ENCODE measurements at regions not wholly inside any gene's neighbourhood (a gene's known extent, or its start where the extent isn't known, plus 50 kb on each side); places are given as distances from the start of the nearest gene placed in this dataset.

GRCh38 chr3:71968544-71968943 lies 183.6 kb upstream of the PROK2 start:
- Mint-ChIP-seq H3K4me3 (ENCODE audit: unreplicated experiment) (no peak overlapping the region), H3K9me3 (ENCODE audit: unreplicated experiment) (peaks cover 2% of the 10 kb centered on the region), H3K4me1 (ENCODE audit: low read depth, unreplicated experiment) (no peaks in the 10 kb centered on the region), H3K36me3 (ENCODE audit: low read depth, unreplicated experiment) (no peaks in the 10 kb centered on the region), H3K27ac (ENCODE audit: unreplicated experiment) (no peak overlapping the region), H3K27me3 (ENCODE audit: low read depth, unreplicated experiment) (peaks cover 56% of the 10 kb centered on the region)
- H3K4me2 ChIP-seq (ENCODE audit: low read length): no peak overlapping the region
- H3K27me3 ChIP-seq (ENCODE audit: insufficient read depth, low read length): peaks cover 28% of the 10 kb centered on the region
- no peak for FAIRE-seq
- H4K20me1 ChIP-seq (ENCODE audit: insufficient read depth, low read length): no peaks in the 10 kb centered on the region
- no peaks in the 10 kb centered on the region for H3K79me2 ChIP-seq (ENCODE audit: insufficient read depth, low read length)
- no peak for TF ChIP-seq CTCF (IDR thresholded peaks at IDR 0.05; ENCODE audit: insufficient read depth, low read depth, low read length)
- TF ChIP-seq EZH2 (IDR thresholded peaks at IDR 0.05; ENCODE audit: insufficient read depth, low read length): no peak
- no peak for DNase-seq (ENCODE audit: low read depth)
- no peaks in the 10 kb centered on the region for H3K9me3 ChIP-seq (ENCODE audit: insufficient read depth, low read depth, low read length)
- H3K27ac ChIP-seq (ENCODE audit: low read depth, low read length): no peak overlapping the region
- no peak overlapping the region for H2AFZ ChIP-seq (ENCODE audit: low read depth, low read length)
- no peaks in the 10 kb centered on the region for H3K36me3 ChIP-seq (ENCODE audit: insufficient read depth, low read length)
- H3K4me1 ChIP-seq (ENCODE audit: insufficient read depth, low read length): no peaks in the 10 kb centered on the region
- H3K9ac ChIP-seq (ENCODE audit: low read length): no peak overlapping the region
- H3K4me3 ChIP-seq (ENCODE audit: insufficient read depth, low read depth, low read length): no peak overlapping the region

DNA sequence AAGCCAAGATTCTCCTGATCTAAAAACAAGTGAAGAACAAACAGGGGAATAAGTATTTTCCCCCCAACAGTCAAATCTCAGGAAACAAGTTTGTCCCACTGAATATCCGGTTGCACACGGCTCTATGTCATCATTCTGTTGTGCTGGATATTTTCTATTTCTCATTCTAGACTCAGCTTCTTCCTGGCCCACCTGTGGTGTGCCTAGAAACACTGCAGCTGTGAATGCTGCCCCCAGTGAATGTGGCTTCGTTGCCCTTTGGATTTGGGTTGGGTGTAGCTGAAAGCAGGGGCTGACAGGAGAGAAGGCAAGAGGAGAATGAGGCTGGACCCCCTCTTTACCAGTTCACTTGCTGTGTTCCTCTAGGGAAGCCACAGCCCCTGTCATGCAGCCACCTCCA lies 181.2 kb upstream of the PROK2 start:
- H3K27me3 ChIP-seq (ENCODE audit: insufficient read depth, low read length): peaks cover 23% of the 10 kb centered on the region
- H3K4me3 Mint-ChIP-seq (ENCODE audit: unreplicated experiment): no peak overlapping the region
- no peaks in the 10 kb centered on the region for H3K4me1 ChIP-seq (ENCODE audit: insufficient read depth, low read length)
- H3K9me3 Mint-ChIP-seq (ENCODE audit: unreplicated experiment): peaks cover 2% of the 10 kb centered on the region
- no peak overlapping the region for H3K9ac ChIP-seq (ENCODE audit: low read length)
- peaks cover 53% of the 10 kb centered on the region for H3K27me3 Mint-ChIP-seq (ENCODE audit: low read depth, unreplicated experiment)
- no peaks in the 10 kb centered on the region for H3K9me3 ChIP-seq (ENCODE audit: insufficient read depth, low read depth, low read length)
- H3K36me3 Mint-ChIP-seq (ENCODE audit: low read depth, unreplicated experiment): no peaks in the 10 kb centered on the region
- FAIRE-seq (no peak), DNase-seq (ENCODE audit: low read depth) (no peak)
- H3K36me3 ChIP-seq (ENCODE audit: insufficient read depth, low read length): no peaks in the 10 kb centered on the region
- no peaks in the 10 kb centered on the region for H3K79me2 ChIP-seq (ENCODE audit: insufficient read depth, low read length)
- no peak overlapping the region for H3K27ac ChIP-seq (ENCODE audit: low read depth, low read length)
- H4K20me1 ChIP-seq (ENCODE audit: insufficient read depth, low read length): no peaks in the 10 kb centered on the region
- H3K4me1 Mint-ChIP-seq (ENCODE audit: low read depth, unreplicated experiment): peaks cover 2% of the 10 kb centered on the region
- H3K27ac Mint-ChIP-seq (ENCODE audit: unreplicated experiment): no peak overlapping the region
- no peak overlapping the region for H3K4me2 ChIP-seq (ENCODE audit: low read length)
- TF ChIP-seq CTCF (IDR thresholded peaks at IDR 0.05; ENCODE audit: insufficient read depth, low read depth, low read length): no peak
- no peak for TF ChIP-seq EZH2 (IDR thresholded peaks at IDR 0.05; ENCODE audit: insufficient read depth, low read length)
- H2AFZ ChIP-seq (ENCODE audit: low read depth, low read length): no peak overlapping the region
- H3K4me3 ChIP-seq (ENCODE audit: insufficient read depth, low read depth, low read length): no peak overlapping the region

- Mint-ChIP-seq H3K9me3 (ENCODE audit: unreplicated experiment) (peaks cover 2% of the 10 kb centered on the region), H3K27me3 (ENCODE audit: low read depth, unreplicated experiment) (peaks cover 50% of the 10 kb centered on the region), H3K36me3 (ENCODE audit: low read depth, unreplicated experiment) (no peaks in the 10 kb centered on the region), H3K4me1 (ENCODE audit: low read depth, unreplicated experiment) (peaks cover 2% of the 10 kb centered on the region), H3K4me3 (ENCODE audit: unreplicated experiment) (no peak overlapping the region), H3K27ac (ENCODE audit: unreplicated experiment) (no peak overlapping the region)
- H4K20me1 ChIP-seq (ENCODE audit: insufficient read depth, low read length): no peaks in the 10 kb centered on the region
- no peaks in the 10 kb centered on the region for H3K36me3 ChIP-seq (ENCODE audit: insufficient read depth, low read length)
- no peaks in the 10 kb centered on the region for H3K79me2 ChIP-seq (ENCODE audit: insufficient read depth, low read length)
- TF ChIP-seq EZH2 (IDR thresholded peaks at IDR 0.05; ENCODE audit: insufficient read depth, low read length): no peak
- TF ChIP-seq CTCF (IDR thresholded peaks at IDR 0.05; ENCODE audit: insufficient read depth, low read depth, low read length): no peak
- no peak overlapping the region for H3K4me3 ChIP-seq (ENCODE audit: insufficient read depth, low read depth, low read length)
- H2AFZ ChIP-seq (ENCODE audit: low read depth, low read length): no peak overlapping the region
- no peaks in the 10 kb centered on the region for H3K4me1 ChIP-seq (ENCODE audit: insufficient read depth, low read length)
- peaks cover 19% of the 10 kb centered on the region for H3K27me3 ChIP-seq (ENCODE audit: insufficient read depth, low read length)
- H3K9ac ChIP-seq (ENCODE audit: low read length): no peak overlapping the region
- no peak overlapping the region for H3K27ac ChIP-seq (ENCODE audit: low read depth, low read length)
- no peak for FAIRE-seq
- H3K4me2 ChIP-seq (ENCODE audit: low read length): no peak overlapping the region
- DNase-seq (ENCODE audit: low read depth): no peak
- no peaks in the 10 kb centered on the region for H3K9me3 ChIP-seq (ENCODE audit: insufficient read depth, low read depth, low read length)
These were observed 179.2 kb upstream of the PROK2 start for GRCh38 chr3:71964170-71964569.

All from astrocyte (in vitro differentiated cells and primary cell).